Stimulated activated CD4-positive, alpha-beta T cell treated with anti-CD3 and anti-CD28 coated beads, Interleukin-15, amount 100 ng/mL, for 1 hour (primary cell): ENCODE measurements at regions not wholly inside any gene's neighbourhood (a gene's known extent, or its start where the extent isn't known, plus 50 kb on each side); places are given as distances from the start of the nearest gene placed in this dataset.

Experiments used
- DNase-seq, 2 donors: peaks; one replicate each; pipeline ENCODE4 v3.0.0-alpha.2; 2020; ENCODE audit warnings: low read depth in 1 of 2, low spot score in 1 of 2

- no peak for DNase-seq
Measured at GRCh38 chr2:145221516-145221915, 701.6 kb upstream of the ZEB2 start.

GRCh38 chr2:145221032-145221431 is 701.1 kb upstream of the ZEB2 start:
- DNase-seq: no peak

- DNase-seq: no peak
Measured at GRCh38 chr2:145220496-145220895, 700.6 kb upstream of the ZEB2 start.

- no peak for DNase-seq
Measured at GRCh38 chr2:145207884-145208283, 688.0 kb upstream of the ZEB2 start.

GRCh38 chr2:145206496-145207281 is 686.8 kb upstream of the ZEB2 start:
- no peak for DNase-seq

GRCh38 chr2:145203891-145204290 is 684.0 kb upstream of the ZEB2 start:
- no peak for DNase-seq

- no peak for DNase-seq
Measured at GRCh38 chr2:145199827-145200706, 680.1 kb upstream of the ZEB2 start.

GRCh38 chr2:145199042-145199441 is 679.1 kb upstream of the ZEB2 start:
- no peak for DNase-seq

GRCh38 chr2:145198555-145198954 is 678.6 kb upstream of the ZEB2 start:
- no peak for DNase-seq

GRCh38 chr2:145197944-145198343 is 678.0 kb upstream of the ZEB2 start:
- DNase-seq: no peak

GRCh38 chr2:145194673-145195072 is 674.8 kb upstream of the ZEB2 start:
- DNase-seq: no peak

- DNase-seq: no peak
Measured at GRCh38 chr2:145190031-145190703, 670.2 kb upstream of the ZEB2 start.

GRCh38 chr2:145186303-145186702 is 666.4 kb upstream of the ZEB2 start:
- DNase-seq: no peak

GRCh38 chr2:145185696-145186095 is 665.8 kb upstream of the ZEB2 start:
- DNase-seq: no peak

- DNase-seq: no peak
Measured at GRCh38 chr2:145184741-145185651, 665.1 kb upstream of the ZEB2 start.

GRCh38 chr2:145169285-145169684 is 649.4 kb upstream of the ZEB2 start:
- DNase-seq: no peak

- no peak for DNase-seq
Measured at GRCh38 chr2:145168091-145168490, 648.2 kb upstream of the ZEB2 start.

- DNase-seq: no peak
Measured at GRCh38 chr2:145166731-145167302, 646.9 kb upstream of the ZEB2 start.

- DNase-seq: no peak
Measured at GRCh38 chr2:145161656-145162055, 641.7 kb upstream of the ZEB2 start.

- no peak for DNase-seq
Measured at GRCh38 chr2:145160855-145161254, 640.9 kb upstream of the ZEB2 start.
